ENCODE measurements at regions not wholly inside any gene's neighbourhood (a gene's known extent, or its start where the extent isn't known, plus 50 kb on each side); places are given as distances from the start of the nearest gene placed in this dataset.
"Not testable (repeated sequence)": the region's sequence is repeated elsewhere in the genome, so short reads cannot be mapped to it uniquely, and the experiment has no call there.

DNA sequence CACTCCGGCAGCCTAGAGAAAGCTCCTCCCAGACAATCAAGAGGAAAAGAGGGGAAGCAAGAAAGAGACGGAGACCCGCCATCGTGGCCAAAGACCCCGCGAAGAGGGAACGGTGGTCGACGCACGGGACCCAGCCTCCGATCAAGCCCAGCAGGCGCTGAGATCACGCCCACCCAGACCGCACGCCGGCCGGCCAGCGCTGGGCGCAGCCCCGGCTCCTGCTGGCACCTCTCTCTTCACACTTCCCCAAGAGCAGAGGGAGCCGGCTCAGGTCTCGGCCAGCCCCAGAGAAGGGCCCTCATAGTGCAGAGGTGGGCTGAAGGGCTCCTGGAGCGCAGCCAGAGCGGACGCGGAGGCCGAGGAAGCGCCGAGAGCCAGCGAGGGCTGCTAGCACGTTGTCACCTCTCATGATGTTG lies 918.4 kb upstream of the ADAMTS5 start:
- DNase-seq (ENCODE audit: low read depth), result no peak

DNA sequence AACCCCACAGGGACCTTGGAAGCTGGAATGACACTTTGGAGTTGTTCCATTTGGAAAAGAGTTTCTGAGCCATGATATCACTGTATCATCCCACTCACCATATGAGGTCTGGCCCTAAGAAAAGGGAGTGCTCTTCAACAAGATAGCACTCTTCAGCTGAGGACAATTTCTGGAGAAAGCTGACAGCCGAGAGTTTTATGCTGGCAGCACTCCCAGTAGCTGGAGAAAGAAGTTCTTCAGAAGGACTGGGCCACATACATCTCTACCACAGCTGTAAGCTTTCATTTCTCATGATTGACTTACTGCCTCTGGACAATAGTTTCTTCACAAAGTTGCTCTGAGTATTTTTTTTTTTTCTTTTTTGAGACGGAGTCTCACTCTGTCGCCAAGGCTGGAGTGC lies 914.4 kb upstream of the ADAMTS5 start:
- not testable (repeated sequence) for DNase-seq (ENCODE audit: low read depth)

GRCh38 chr21:27872411-27872810 lies 905.5 kb upstream of the ADAMTS5 start:
- not testable (repeated sequence) for DNase-seq (ENCODE audit: low read depth)

DNA sequence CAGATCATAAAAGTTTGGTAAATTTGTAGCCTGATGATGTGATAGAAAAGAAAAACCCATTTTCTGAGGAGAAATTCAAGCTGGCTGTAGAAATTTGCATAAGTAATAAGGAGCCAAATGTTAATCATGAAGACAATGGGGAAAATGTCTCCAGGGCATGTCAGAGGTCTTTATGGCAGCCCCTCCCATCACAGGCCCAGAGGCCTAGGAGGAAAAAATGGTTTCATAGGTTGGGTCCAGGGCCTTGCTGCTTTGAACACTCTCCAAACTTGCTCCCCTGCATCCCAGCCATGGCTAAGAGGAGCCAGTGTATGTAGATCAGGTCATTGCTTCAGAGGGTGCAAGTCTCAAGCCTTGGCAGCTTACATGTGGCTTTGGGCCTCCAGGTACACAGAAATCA lies 903.9 kb upstream of the ADAMTS5 start:
- DNase-seq (ENCODE audit: low read depth), result not testable (repeated sequence)

DNA sequence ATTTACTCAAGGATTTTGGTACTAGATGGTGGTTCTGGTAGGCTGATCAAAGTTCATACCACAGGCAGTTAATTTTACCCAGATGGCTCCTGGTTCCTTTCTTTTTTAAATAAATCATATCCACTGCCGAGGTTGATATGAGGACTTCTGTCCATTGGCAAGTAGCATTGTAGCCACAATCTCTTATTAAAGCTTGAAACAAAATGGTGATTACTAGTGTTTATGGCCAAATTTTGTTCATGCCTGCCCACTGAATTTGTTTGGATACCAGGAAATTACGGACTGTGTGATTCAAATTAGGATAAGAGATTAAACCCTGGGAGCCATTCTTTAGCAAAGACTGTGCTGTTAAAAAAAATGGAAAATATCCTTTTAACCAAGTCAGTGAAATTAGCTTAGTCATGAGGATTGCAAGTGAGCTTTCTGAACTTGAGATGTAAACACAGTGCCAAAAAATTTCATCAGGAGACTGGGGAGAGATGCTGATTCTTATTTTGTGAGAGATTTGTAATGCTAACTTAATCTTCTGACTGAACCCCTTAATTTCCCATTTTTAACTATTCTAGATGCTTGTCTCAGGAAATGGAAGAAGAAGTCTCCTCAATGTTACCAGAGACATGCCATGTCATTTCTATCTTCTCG lies 893.5 kb upstream of the ADAMTS5 start:
- not testable (repeated sequence) for DNase-seq (ENCODE audit: low read depth)

- DNase-seq (ENCODE audit: low read depth), result not testable (repeated sequence)
Observed at GRCh38 chr21:27858053-27858825, 891.4 kb upstream of the ADAMTS5 start.

DNA sequence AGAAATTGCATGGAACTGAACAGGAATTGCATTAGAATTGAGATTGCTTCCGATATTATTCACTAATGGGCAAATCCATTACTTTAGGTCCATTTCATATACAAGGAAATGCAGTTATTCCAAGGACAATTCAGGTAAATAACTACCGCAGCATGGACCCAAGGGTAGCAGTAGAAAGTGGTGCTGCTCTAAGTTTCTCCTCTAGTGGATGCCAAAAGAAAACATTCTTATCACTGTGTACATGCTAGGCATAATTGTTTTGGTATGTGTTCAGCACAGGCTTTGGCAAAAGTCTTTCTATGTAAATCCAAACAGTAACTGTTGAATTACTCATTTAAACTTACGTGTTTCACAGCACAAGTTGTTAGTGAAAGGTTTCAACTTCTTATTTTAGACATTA lies 890.1 kb upstream of the ADAMTS5 start:
- not testable (repeated sequence) for DNase-seq (ENCODE audit: low read depth)

DNA sequence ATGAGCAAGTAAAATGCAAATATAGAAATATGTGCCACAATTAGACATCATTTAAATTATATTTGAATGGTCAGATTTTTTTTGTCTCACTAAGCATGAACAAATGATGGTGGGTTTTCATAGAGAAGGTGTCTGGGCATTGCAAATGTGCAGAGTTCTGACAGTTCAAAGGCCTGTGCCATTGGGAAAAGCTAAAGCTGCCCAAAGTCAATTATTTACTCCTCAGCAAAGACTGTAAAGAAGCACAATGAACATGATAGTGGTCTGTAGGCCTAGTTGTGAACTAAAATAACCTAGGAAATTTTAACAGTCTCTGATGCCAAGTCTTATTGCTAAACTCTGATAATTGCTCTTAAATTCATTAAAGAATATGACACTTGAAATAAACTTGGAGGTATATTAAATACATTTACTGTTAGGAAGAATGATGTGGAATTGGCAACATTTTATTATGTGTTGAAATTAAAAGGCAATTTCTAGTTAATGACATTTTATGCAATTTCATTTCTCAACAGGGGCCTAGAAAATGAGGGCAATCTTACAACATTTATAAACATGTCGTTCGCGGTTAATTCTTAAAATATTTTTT lies 874.3 kb upstream of the ADAMTS5 start:
- DNase-seq (ENCODE audit: low read depth), result no peak

DNA sequence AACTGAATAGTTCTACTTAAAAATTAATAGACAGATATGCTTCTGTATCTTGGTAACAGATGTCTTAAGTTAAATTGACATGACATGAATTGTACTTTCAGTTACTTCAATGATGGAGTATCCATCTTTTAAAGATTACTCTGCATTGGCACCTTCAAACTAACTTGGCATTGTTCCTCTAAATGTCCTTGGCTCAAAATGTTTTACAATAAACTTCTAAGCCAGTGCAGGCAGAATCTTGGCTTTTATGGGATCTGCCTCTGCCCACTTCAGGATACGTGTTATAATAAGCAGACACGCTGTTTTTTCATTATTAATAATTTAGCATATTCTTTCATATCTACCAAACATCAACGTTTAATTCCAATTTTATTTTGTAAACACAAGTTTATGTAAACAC lies 873.4 kb upstream of the ADAMTS5 start:
- no peak for DNase-seq (ENCODE audit: low read depth)

DNA sequence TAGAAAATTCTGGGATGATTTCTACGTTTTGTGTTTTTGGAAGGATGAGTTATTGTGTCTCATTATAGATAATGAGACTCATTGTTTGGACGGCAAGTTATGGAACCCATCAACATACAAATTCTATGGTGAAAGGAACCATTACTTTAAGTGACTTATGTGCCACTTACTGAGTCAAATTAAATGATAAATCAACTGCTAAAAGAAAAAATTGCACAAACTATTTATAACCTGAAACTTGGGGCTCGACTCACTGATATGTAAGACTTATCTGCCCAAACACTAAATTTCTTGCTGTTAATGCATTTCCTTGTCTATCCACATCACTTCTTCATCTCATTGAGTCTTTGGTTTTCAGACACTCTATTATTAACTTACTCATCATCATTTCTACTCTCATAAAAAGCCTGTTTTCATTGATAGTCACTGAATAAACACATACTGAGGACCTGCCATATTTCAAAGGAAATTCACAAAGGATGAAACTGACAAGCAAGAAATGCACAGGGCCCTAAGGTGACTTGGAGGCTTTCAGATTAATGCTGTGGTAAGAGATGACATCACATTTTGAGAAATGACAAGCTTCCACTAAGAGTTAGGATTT lies 872.7 kb upstream of the ADAMTS5 start:
- DNase-seq (ENCODE audit: low read depth), result no peak

GRCh38 chr21:27838573-27838972 lies 871.7 kb upstream of the ADAMTS5 start:
- DNase-seq (ENCODE audit: low read depth), result no peak

DNA sequence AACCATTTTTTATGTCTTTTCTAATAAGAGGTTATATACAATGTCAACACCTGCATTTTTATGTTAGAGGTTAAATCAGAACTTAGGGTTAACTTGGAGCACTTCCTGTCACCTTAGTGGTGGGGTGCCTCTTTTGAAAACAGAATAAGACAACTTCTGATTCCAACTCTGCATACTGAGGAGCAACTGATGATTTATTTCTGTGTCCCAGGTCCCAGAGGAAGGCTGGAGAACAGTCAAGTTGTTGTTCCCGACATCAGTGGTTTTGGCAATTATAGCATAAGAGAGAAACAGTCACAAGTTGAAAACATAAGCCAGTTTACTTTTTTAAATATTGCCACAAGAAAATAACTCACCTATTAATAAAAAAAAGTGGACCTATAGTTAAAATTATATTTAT lies 871.0 kb upstream of the ADAMTS5 start:
- no peak for DNase-seq (ENCODE audit: low read depth)

GRCh38 chr21:27833298-27833697 lies 866.4 kb upstream of the ADAMTS5 start:
- no peak for DNase-seq (ENCODE audit: low read depth)

- no peak for DNase-seq (ENCODE audit: low read depth)
Observed at GRCh38 chr21:27831816-27832569, 865.1 kb upstream of the ADAMTS5 start.

- DNase-seq (ENCODE audit: low read depth), result no peak
Observed at GRCh38 chr21:27831177-27831576, 864.3 kb upstream of the ADAMTS5 start.

DNA sequence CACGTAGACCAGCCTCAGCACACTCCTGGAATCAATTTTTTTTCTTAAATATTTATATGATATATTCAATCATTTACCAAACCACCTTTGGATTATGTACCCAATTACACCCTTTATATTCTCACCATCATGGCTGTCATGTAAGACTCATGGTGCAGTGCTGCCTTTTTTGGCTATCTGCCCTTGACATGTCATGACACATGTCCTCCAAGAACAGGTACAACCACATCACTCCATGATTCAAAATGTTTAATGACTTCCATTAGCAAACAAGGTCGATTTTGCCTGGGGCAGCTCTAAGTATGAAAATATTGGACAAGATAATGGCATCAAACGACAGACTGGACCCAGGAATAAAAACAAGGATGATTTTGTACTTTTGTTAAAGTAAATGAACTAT lies 861.1 kb upstream of the ADAMTS5 start:
- no peak for DNase-seq (ENCODE audit: low read depth)

DNA sequence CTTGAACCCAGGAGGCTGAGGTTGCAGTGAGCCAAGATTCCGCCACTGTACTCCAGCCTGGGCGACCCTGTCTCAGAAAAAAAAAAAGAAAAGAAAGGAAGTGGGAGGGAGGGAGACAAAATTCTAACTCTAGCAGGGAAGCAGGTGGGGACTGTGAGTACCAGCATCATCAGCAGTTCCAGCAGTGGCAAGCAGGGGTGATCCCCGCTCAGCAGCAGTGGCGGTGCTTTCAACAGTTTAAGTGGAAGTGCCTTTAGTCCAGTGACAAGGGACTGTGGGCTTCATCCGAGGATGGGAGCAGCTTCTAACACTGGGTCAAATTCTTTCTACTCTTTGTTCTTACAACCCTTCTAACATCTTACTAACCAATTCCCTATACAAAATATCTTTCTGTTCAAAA lies 858.1 kb upstream of the ADAMTS5 start:
- DNase-seq (ENCODE audit: low read depth), result no peak

- no peak for DNase-seq (ENCODE audit: low read depth)
Observed at GRCh38 chr21:27823652-27824201, 856.8 kb upstream of the ADAMTS5 start.

- DNase-seq (ENCODE audit: low read depth), result no peak
Observed at GRCh38 chr21:27820342-27820741, 853.5 kb upstream of the ADAMTS5 start.

DNA sequence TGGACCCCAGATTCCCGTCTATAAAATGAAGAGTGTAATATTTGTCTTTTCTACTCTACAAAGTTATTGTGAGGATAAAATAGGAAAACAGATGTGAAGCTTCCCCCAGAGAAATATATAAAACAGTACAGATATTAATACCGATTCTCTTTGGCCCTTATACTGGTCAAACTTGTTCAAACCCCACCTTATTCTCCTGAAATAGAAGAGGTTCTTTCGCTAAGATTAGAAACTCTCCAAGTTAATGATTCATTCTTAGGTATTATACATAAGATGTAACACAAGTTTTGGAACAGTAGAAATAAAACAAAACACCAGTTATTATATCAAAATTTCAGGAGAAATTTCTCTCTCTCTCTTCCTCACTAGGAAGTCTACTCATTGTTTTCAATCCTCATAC lies 852.4 kb upstream of the ADAMTS5 start:
- DNase-seq (ENCODE audit: low read depth), result no peak

- no peak for DNase-seq (ENCODE audit: low read depth)
Observed at GRCh38 chr21:27818847-27819246, 852.0 kb upstream of the ADAMTS5 start.

Data from activated T-cell treated with anti-CD3 and anti-CD28 coated beads for 1 hour (primary cell).